ENCODE measurements at regions not wholly inside any gene's neighbourhood (a gene's known extent, or its start where the extent isn't known, plus 50 kb on each side); places are given as distances from the start of the nearest gene placed in this dataset.
A peak's percentile ranks its signal among the peaks of the same experiment; 100 is the strongest.

DNA sequence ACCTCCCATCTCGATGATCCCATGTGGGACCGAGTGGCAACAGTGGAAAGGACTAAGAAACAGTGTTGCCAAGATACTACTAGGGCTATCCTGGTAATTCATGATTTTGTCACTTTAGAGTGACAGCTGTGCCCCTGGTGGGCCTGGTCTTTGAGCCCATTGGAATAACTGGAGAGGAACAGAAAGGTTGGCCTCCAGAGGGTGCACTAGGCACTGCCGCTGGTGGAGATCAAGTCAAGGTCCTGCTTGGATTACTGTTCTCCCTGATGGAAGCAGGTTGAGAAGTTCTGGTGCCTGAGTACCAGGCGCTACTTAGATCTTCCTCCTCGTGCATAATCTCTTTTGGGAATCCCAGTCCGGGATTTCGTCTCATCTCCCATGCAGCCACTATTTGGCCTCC is 129.6 kb downstream of the SEC61B start:
- TF ChIP-seq, protein P1, sequence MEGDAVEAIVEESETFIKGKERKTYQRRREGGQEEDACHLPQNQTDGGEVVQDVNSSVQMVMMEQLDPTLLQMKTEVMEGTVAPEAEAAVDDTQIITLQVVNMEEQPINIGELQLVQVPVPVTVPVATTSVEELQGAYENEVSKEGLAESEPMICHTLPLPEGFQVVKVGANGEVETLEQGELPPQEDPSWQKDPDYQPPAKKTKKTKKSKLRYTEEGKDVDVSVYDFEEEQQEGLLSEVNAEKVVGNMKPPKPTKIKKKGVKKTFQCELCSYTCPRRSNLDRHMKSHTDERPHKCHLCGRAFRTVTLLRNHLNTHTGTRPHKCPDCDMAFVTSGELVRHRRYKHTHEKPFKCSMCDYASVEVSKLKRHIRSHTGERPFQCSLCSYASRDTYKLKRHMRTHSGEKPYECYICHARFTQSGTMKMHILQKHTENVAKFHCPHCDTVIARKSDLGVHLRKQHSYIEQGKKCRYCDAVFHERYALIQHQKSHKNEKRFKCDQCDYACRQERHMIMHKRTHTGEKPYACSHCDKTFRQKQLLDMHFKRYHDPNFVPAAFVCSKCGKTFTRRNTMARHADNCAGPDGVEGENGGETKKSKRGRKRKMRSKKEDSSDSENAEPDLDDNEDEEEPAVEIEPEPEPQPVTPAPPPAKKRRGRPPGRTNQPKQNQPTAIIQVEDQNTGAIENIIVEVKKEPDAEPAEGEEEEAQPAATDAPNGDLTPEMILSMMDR (conservative IDR thresholded peaks at IDR 0.05; ENCODE audit: low read depth, low read length): 0 out of 2 replicates have a peak, but pooled peaks have one; percentile 15
- TF ChIP-seq EZH2phosphoT487 (IDR thresholded peaks at IDR 0.05; ENCODE audit: borderline replicate concordance, low read length) (no peak), EZH2 (IDR thresholded peaks at IDR 0.05; ENCODE audit: low read length, unreplicated experiment) (no peak)

Data from PC-3 (cell line).